Hematopoietic multipotent progenitor cell treated with erythropoietin and hydrocortisone succinate and interleukin-3 and kit ligand, for 6 days (in vitro differentiated cells): ENCODE measurements at regions not wholly inside any gene's neighbourhood (a gene's known extent, or its start where the extent isn't known, plus 50 kb on each side); places are given as distances from the start of the nearest gene placed in this dataset.
A peak's percentile ranks its signal among the peaks of the same experiment; 100 is the strongest.

ENCODE experiments used
- DNase-seq: peaks from one replicate; pipeline ENCODE4 v3.0.0-alpha.2; 2015

GRCh38 chr15:95208071-95208470 lies 976.7 kb downstream of the MCTP2 start:
- no peak for DNase-seq

GRCh38 chr15:95208988-95209387 lies 977.6 kb downstream of the MCTP2 start:
- DNase-seq, result no peak

GRCh38 chr15:95210436-95210981 lies 979.1 kb downstream of the MCTP2 start:
- no peak for DNase-seq

- no peak for DNase-seq
Measured at GRCh38 chr15:95215017-95215416, 983.7 kb downstream of the MCTP2 start.

GRCh38 chr15:95226835-95227234 lies 995.5 kb downstream of the MCTP2 start:
- no peak for DNase-seq

GRCh38 chr15:95227235-95227634 lies 995.9 kb downstream of the MCTP2 start:
- no peak for DNase-seq

GRCh38 chr15:95228856-95229555 lies 997.6 kb downstream of the MCTP2 start:
- DNase-seq, result no peak

GRCh38 chr15:95235033-95235432 lies 1003.7 kb downstream of the MCTP2 start:
- no peak for DNase-seq

GRCh38 chr15:95247071-95247984 lies 1016.0 kb downstream of the MCTP2 start:
- no peak for DNase-seq

GRCh38 chr15:95249524-95249923 lies 1018.2 kb downstream of the MCTP2 start:
- DNase-seq, result no peak

- DNase-seq, result no peak
Measured at GRCh38 chr15:95252404-95252803, 1021.0 kb downstream of the MCTP2 start.

- DNase-seq, result no peak
Measured at GRCh38 chr15:95254263-95254662, 1022.9 kb downstream of the MCTP2 start.

- DNase-seq, result peak; percentile 72
Measured at GRCh38 chr15:95259513-95259912, 1028.2 kb downstream of the MCTP2 start.

GRCh38 chr15:95259965-95260364 lies 1028.6 kb downstream of the MCTP2 start:
- no peak for DNase-seq

- DNase-seq, result no peak
Measured at GRCh38 chr15:95260856-95261255, 1029.5 kb downstream of the MCTP2 start.

- DNase-seq, result no peak
Measured at GRCh38 chr15:95261546-95261945, 1030.2 kb downstream of the MCTP2 start.

- DNase-seq, result no peak
Measured at GRCh38 chr15:95261968-95262367, 1030.6 kb downstream of the MCTP2 start.

- DNase-seq, result no peak
Measured at GRCh38 chr15:95262866-95263564, 1031.7 kb downstream of the MCTP2 start.

- peak; percentile 44 for DNase-seq
Measured at GRCh38 chr15:95263751-95264150, 1032.4 kb downstream of the MCTP2 start.

- no peak for DNase-seq
Measured at GRCh38 chr15:95265419-95265997, 1034.1 kb downstream of the MCTP2 start.

GRCh38 chr15:95266451-95267061 lies 1035.2 kb downstream of the MCTP2 start:
- DNase-seq, result no peak

- no peak for DNase-seq
Measured at GRCh38 chr15:95267481-95267880, 1036.1 kb downstream of the MCTP2 start.
